Osteocyte (in vitro differentiated cells): ENCODE measurements at regions not wholly inside any gene's neighbourhood (a gene's known extent, or its start where the extent isn't known, plus 50 kb on each side); places are given as distances from the start of the nearest gene placed in this dataset.

Source experiments
- DNase-seq: peaks from one replicate; pipeline ENCODE4 v3.0.0; 2021; ENCODE audit warnings: mixed read lengths; ENCODE audit not compliant: unreplicated experiment; ENCODE audit errors: extremely low spot score
- H3K27ac Mint-ChIP-seq: one replicate; pipeline ENCODE4 v1.8.0; 2021; ENCODE audit warnings: mild to moderate bottlenecking, mixed read lengths; ENCODE audit not compliant: unreplicated experiment
- H3K27me3 Mint-ChIP-seq: one replicate; pipeline ENCODE4 v1.8.0; 2021; ENCODE audit warnings: mixed read lengths; ENCODE audit not compliant: unreplicated experiment
- H3K36me3 Mint-ChIP-seq: one replicate; pipeline ENCODE4 v1.8.0; 2021; ENCODE audit warnings: mixed read lengths; ENCODE audit not compliant: unreplicated experiment
- H3K4me1 Mint-ChIP-seq: one replicate; pipeline ENCODE4 v1.8.0; 2021; ENCODE audit warnings: mixed read lengths; ENCODE audit not compliant: unreplicated experiment
- H3K4me3 Mint-ChIP-seq: one replicate; pipeline ENCODE4 v1.8.0; 2021; ENCODE audit warnings: mild to moderate bottlenecking, moderate library complexity, mixed read lengths; ENCODE audit not compliant: unreplicated experiment
- H3K9me3 Mint-ChIP-seq: one replicate; pipeline ENCODE4 v1.8.0; 2021; ENCODE audit warnings: mixed read lengths; ENCODE audit not compliant: unreplicated experiment
- CTCF ChIP-seq: fragments of 200-600 bp; sonication (generic); IDR thresholded peaks from 2 replicates; pipeline ENCODE4 v1.5.0; 2021; ENCODE audit warnings: antibody characterized with exemption, mild to moderate bottlenecking, moderate library complexity

- DNase-seq = no peak
- Mint-ChIP-seq H3K36me3 (no peaks in the 10 kb centered on the region), H3K4me1 (no peaks in the 10 kb centered on the region), H3K27me3 (no peaks in the 10 kb centered on the region), H3K9me3 (peaks cover 15% of the 10 kb centered on the region), H3K27ac (no peak overlapping the region), H3K4me3 (no peak overlapping the region)
- no peak for TF ChIP-seq CTCF
Measured at GRCh38 chr18:38525039-38525438, 959.4 kb upstream of the CELF4 start.

GRCh38 chr18:38520786-38521185 is 955.2 kb upstream of the CELF4 start:
- Mint-ChIP-seq H3K27me3 (no peaks in the 10 kb centered on the region), H3K4me3 (no peak overlapping the region), H3K4me1 (no peaks in the 10 kb centered on the region), H3K36me3 (no peaks in the 10 kb centered on the region), H3K27ac (no peak overlapping the region), H3K9me3 (peaks cover 20% of the 10 kb centered on the region)
- no peak for TF ChIP-seq CTCF
- no peak for DNase-seq

GRCh38 chr18:38502539-38502938 is 936.9 kb upstream of the CELF4 start:
- no peak for TF ChIP-seq CTCF
- Mint-ChIP-seq H3K27ac (no peak overlapping the region), H3K9me3 (peaks cover 42% of the 10 kb centered on the region), H3K4me1 (no peaks in the 10 kb centered on the region), H3K4me3 (no peak overlapping the region), H3K27me3 (no peaks in the 10 kb centered on the region), H3K36me3 (no peaks in the 10 kb centered on the region)
- no peak for DNase-seq

GRCh38 chr18:38497266-38497665 is 931.7 kb upstream of the CELF4 start:
- no peak for TF ChIP-seq CTCF
- no peak for DNase-seq
- Mint-ChIP-seq H3K4me1 (no peaks in the 10 kb centered on the region), H3K27me3 (no peaks in the 10 kb centered on the region), H3K36me3 (no peaks in the 10 kb centered on the region), H3K4me3 (no peak overlapping the region), H3K9me3 (peaks cover 30% of the 10 kb centered on the region), H3K27ac (no peak overlapping the region)

- no peak overlapping the region for H3K27ac Mint-ChIP-seq
- H3K9me3 Mint-ChIP-seq = peaks cover 27% of the 10 kb centered on the region
- no peaks in the 10 kb centered on the region for H3K27me3 Mint-ChIP-seq
- no peaks in the 10 kb centered on the region for H3K36me3 Mint-ChIP-seq
- TF ChIP-seq CTCF = no peak
- no peak for DNase-seq
- no peak overlapping the region for H3K4me3 Mint-ChIP-seq
- H3K4me1 Mint-ChIP-seq = no peaks in the 10 kb centered on the region
Measured at GRCh38 chr18:38496222-38496793, 930.7 kb upstream of the CELF4 start.
